ENCODE measurements at regions not wholly inside any gene's neighbourhood (a gene's known extent, or its start where the extent isn't known, plus 50 kb on each side); places are given as distances from the start of the nearest gene placed in this dataset.

DNA sequence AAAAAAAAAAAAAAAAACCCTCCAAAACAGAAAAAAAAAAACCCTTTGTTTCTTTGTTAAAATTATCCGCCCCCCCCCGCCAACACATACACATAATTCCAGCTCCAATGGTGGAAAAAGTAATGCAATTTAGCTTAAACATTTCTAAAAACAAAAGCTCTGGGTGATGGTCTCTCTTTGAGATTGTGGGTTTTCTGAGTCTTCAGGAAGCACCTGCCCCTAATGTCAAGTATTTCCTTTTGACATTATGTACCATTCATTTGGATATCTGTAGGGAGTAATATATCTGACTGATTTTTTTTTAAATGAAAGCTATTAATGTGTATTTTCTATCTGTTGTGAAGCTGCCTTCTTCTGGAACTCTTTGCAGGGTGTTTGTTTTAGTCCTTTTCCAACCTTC lies 389.7 kb downstream of the TAF11L14 start:
- no peak overlapping the region for H2BK120ac ChIP-seq (replicated peaks; ENCODE audit: low read depth, low read length)
- H3K56ac ChIP-seq (replicated peaks; ENCODE audit: insufficient read length, low read depth, low read length): no peak overlapping the region
- H3K9ac ChIP-seq (replicated peaks in 1 of 4; ENCODE audit: extremely low read depth in 1 of 4, low read depth in 3 of 4, low read length in 3 of 4): no peak overlapping the region
- H2AFZ ChIP-seq (ENCODE audit: low read length): no peak overlapping the region
- H3K14ac ChIP-seq (ENCODE audit: insufficient read length): no peak overlapping the region
- H3K79me2 ChIP-seq (ENCODE audit: control insufficient read depth in 1 of 2, insufficient read depth in 2 of 2, low read length in 2 of 2): no peaks in the 10 kb centered on the region
- WGBS, 2 experiments (ENCODE audit: extremely low coverage in 1 of 2, insufficient coverage in 1 of 2, insufficient read length in 1 of 2, insufficient replicate concordance in 2 of 2, low coverage in 1 of 2, low lambda C conversion rate in 2 of 2, missing lambda C conversion rate in 1 of 2): 89% methylated on average over 2 of the region's 2 CpGs; no CpG with 5 or more reads in 1 of the 2 experiments
- no peaks in the 10 kb centered on the region for H3K27me3 ChIP-seq (replicated peaks in 1 of 4; ENCODE audit: control insufficient read depth in 3 of 4, extremely low read depth in 1 of 4, insufficient read depth in 3 of 4, low read length in 3 of 4)
- H2BK20ac ChIP-seq (ENCODE audit: low read length): no peak overlapping the region
- POLR2A ChIA-PET (ENCODE audit: partially characterized antibody): no interaction called here
- no peak overlapping the region for H3K27ac ChIP-seq (ENCODE audit: low read depth, low read length)
- H3K23ac ChIP-seq (ENCODE audit: insufficient read length): no peak overlapping the region
- H3K36me3 ChIP-seq (ENCODE audit: control insufficient read depth in 2 of 4, insufficient read depth in 4 of 4, low read length in 3 of 4): no peaks in the 10 kb centered on the region
- H3K4me3 ChIP-seq (ENCODE audit: extremely low read depth in 1 of 4, insufficient read depth in 2 of 4, low read depth in 3 of 4, low read length in 4 of 4): no peak overlapping the region
- no peaks in the 10 kb centered on the region for H4K20me1 ChIP-seq (replicated peaks in 1 of 2; ENCODE audit: control insufficient read depth in 1 of 2, insufficient read depth in 2 of 2, low read length in 2 of 2)
- H2BK15ac ChIP-seq (ENCODE audit: low read length): no peak overlapping the region
- H3K4ac ChIP-seq (replicated peaks; ENCODE audit: insufficient read length, low read depth, low read length): no peak overlapping the region
- H3K79me1 ChIP-seq (ENCODE audit: low read depth, low read length): no peaks in the 10 kb centered on the region
- H4K5ac ChIP-seq (ENCODE audit: insufficient read length, low read depth, low read length): no peak overlapping the region
- no peak overlapping the region for H2BK12ac ChIP-seq (ENCODE audit: low read depth, low read length)
- no peak overlapping the region for H2AK5ac ChIP-seq (ENCODE audit: low read depth, low read length)
- no peak overlapping the region for H3K18ac ChIP-seq (ENCODE audit: extremely low read depth, low read length)
- DNase-seq (ENCODE audit: low read depth in 1 of 2, low spot score in 2 of 2) (no peak), FAIRE-seq (no peak)
- H3K23me2 ChIP-seq (ENCODE audit: low read depth, low read length): no peaks in the 10 kb centered on the region
- no peak overlapping the region for H4K8ac ChIP-seq (ENCODE audit: extremely low read depth, insufficient read depth, low read length)
- H2BK5ac ChIP-seq (ENCODE audit: low read depth, low read length): no peak overlapping the region
- H4K91ac ChIP-seq (replicated peaks; ENCODE audit: insufficient read length, low read length): no peak overlapping the region
- H3K4me2 ChIP-seq (ENCODE audit: insufficient read depth in 1 of 2, low read depth in 2 of 2, low read length in 2 of 2): no peak overlapping the region
- CTCF ChIA-PET (ENCODE audit: partially characterized antibody): interaction anchor here (0.6 to 1.3 kb wide), 7 partner anchors 19 to 1521 kb away, joined by 3 to 5 read pairs (median 3); no protein-coding TSS in a partner anchor
- no peaks in the 10 kb centered on the region for H3K4me1 ChIP-seq (replicated peaks in 1 of 4; ENCODE audit: control insufficient read depth in 3 of 4, insufficient read depth in 4 of 4, low read length in 3 of 4)
- H3K9me3 ChIP-seq (ENCODE audit: insufficient read depth in 2 of 2, low read depth in 1 of 2, low read length in 1 of 2): no peaks in the 10 kb centered on the region
- TF ChIP-seq, protein P1, sequence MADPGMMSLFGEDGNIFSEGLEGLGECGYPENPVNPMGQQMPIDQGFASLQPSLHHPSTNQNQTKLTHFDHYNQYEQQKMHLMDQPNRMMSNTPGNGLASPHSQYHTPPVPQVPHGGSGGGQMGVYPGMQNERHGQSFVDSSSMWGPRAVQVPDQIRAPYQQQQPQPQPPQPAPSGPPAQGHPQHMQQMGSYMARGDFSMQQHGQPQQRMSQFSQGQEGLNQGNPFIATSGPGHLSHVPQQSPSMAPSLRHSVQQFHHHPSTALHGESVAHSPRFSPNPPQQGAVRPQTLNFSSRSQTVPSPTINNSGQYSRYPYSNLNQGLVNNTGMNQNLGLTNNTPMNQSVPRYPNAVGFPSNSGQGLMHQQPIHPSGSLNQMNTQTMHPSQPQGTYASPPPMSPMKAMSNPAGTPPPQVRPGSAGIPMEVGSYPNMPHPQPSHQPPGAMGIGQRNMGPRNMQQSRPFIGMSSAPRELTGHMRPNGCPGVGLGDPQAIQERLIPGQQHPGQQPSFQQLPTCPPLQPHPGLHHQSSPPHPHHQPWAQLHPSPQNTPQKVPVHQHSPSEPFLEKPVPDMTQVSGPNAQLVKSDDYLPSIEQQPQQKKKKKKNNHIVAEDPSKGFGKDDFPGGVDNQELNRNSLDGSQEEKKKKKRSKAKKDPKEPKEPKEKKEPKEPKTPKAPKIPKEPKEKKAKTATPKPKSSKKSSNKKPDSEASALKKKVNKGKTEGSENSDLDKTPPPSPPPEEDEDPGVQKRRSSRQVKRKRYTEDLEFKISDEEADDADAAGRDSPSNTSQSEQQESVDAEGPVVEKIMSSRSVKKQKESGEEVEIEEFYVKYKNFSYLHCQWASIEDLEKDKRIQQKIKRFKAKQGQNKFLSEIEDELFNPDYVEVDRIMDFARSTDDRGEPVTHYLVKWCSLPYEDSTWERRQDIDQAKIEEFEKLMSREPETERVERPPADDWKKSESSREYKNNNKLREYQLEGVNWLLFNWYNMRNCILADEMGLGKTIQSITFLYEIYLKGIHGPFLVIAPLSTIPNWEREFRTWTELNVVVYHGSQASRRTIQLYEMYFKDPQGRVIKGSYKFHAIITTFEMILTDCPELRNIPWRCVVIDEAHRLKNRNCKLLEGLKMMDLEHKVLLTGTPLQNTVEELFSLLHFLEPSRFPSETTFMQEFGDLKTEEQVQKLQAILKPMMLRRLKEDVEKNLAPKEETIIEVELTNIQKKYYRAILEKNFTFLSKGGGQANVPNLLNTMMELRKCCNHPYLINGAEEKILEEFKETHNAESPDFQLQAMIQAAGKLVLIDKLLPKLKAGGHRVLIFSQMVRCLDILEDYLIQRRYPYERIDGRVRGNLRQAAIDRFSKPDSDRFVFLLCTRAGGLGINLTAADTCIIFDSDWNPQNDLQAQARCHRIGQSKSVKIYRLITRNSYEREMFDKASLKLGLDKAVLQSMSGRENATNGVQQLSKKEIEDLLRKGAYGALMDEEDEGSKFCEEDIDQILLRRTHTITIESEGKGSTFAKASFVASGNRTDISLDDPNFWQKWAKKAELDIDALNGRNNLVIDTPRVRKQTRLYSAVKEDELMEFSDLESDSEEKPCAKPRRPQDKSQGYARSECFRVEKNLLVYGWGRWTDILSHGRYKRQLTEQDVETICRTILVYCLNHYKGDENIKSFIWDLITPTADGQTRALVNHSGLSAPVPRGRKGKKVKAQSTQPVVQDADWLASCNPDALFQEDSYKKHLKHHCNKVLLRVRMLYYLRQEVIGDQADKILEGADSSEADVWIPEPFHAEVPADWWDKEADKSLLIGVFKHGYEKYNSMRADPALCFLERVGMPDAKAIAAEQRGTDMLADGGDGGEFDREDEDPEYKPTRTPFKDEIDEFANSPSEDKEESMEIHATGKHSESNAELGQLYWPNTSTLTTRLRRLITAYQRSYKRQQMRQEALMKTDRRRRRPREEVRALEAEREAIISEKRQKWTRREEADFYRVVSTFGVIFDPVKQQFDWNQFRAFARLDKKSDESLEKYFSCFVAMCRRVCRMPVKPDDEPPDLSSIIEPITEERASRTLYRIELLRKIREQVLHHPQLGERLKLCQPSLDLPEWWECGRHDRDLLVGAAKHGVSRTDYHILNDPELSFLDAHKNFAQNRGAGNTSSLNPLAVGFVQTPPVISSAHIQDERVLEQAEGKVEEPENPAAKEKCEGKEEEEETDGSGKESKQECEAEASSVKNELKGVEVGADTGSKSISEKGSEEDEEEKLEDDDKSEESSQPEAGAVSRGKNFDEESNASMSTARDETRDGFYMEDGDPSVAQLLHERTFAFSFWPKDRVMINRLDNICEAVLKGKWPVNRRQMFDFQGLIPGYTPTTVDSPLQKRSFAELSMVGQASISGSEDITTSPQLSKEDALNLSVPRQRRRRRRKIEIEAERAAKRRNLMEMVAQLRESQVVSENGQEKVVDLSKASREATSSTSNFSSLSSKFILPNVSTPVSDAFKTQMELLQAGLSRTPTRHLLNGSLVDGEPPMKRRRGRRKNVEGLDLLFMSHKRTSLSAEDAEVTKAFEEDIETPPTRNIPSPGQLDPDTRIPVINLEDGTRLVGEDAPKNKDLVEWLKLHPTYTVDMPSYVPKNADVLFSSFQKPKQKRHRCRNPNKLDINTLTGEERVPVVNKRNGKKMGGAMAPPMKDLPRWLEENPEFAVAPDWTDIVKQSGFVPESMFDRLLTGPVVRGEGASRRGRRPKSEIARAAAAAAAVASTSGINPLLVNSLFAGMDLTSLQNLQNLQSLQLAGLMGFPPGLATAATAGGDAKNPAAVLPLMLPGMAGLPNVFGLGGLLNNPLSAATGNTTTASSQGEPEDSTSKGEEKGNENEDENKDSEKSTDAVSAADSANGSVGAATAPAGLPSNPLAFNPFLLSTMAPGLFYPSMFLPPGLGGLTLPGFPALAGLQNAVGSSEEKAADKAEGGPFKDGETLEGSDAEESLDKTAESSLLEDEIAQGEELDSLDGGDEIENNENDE (IDR thresholded peaks at IDR 0.05; ENCODE audit: insufficient replicate concordance, low read length): no peak

Measured in H1 (cell line).